GM21515 (cell line): ENCODE measurements at regions not wholly inside any gene's neighbourhood (a gene's known extent, or its start where the extent isn't known, plus 50 kb on each side); places are given as distances from the start of the nearest gene placed in this dataset.

ENCODE experiments used
- ATAC-seq: cut with Tn5 transposase; IDR thresholded peaks from one replicate; pipeline ENCODE4 v1.9.1; 2021; ENCODE audit not compliant: unreplicated experiment

GRCh38 chr6:41449399-41450245 lies 96.6 kb upstream of the FOXP4 start:
- ATAC-seq: no peak

- ATAC-seq: no peak
Observed at GRCh38 chr6:41450581-41450980, 95.6 kb upstream of the FOXP4 start.

- ATAC-seq: no peak
Observed at GRCh38 chr6:41451039-41451438, 95.1 kb upstream of the FOXP4 start.

- ATAC-seq: no peak
Observed at GRCh38 chr6:41451515-41452163, 94.5 kb upstream of the FOXP4 start.

- ATAC-seq: no peak
Observed at GRCh38 chr6:41452763-41453162, 93.4 kb upstream of the FOXP4 start.

- ATAC-seq: no peak
Observed at GRCh38 chr6:41453244-41453643, 92.9 kb upstream of the FOXP4 start.

- ATAC-seq: no peak
Observed at GRCh38 chr6:41454189-41454789, 91.9 kb upstream of the FOXP4 start.

GRCh38 chr6:41455410-41455809 lies 90.8 kb upstream of the FOXP4 start:
- no peak for ATAC-seq

- no peak for ATAC-seq
Observed at GRCh38 chr6:41455818-41456217, 90.4 kb upstream of the FOXP4 start.

GRCh38 chr6:41457303-41457670 lies 88.9 kb upstream of the FOXP4 start:
- ATAC-seq: no peak

- no peak for ATAC-seq
Observed at GRCh38 chr6:41459738-41460137, 86.4 kb upstream of the FOXP4 start.

GRCh38 chr6:41460742-41461336 lies 85.3 kb upstream of the FOXP4 start:
- ATAC-seq: no peak

GRCh38 chr6:41462033-41462432 lies 84.1 kb upstream of the FOXP4 start:
- no peak for ATAC-seq

- ATAC-seq: no peak
Observed at GRCh38 chr6:41463062-41463930, 82.9 kb upstream of the FOXP4 start.

- ATAC-seq: no peak
Observed at GRCh38 chr6:41464019-41464418, 82.2 kb upstream of the FOXP4 start.

GRCh38 chr6:41464481-41464880 lies 81.7 kb upstream of the FOXP4 start:
- ATAC-seq: no peak

GRCh38 chr6:41466437-41466990 lies 79.7 kb upstream of the FOXP4 start:
- ATAC-seq: no peak

GRCh38 chr6:41467061-41467460 lies 79.1 kb upstream of the FOXP4 start:
- no peak for ATAC-seq

GRCh38 chr6:41467627-41468404 lies 78.4 kb upstream of the FOXP4 start:
- ATAC-seq: no peak
